ENCODE measurements at regions not wholly inside any gene's neighbourhood (a gene's known extent, or its start where the extent isn't known, plus 50 kb on each side); places are given as distances from the start of the nearest gene placed in this dataset.

- Histone ChIP-seq H3K27me3 (no peaks in the 10 kb centered on the region), H3K4me2 (no peak overlapping the region), H3K9ac (no peak overlapping the region), H3F3A (ENCODE audit: low read depth) (no peaks in the 10 kb centered on the region), H3K4me3 (no peak overlapping the region), H3K4me1 (peaks cover 6% of the 10 kb centered on the region), H3K27ac (no peak overlapping the region), H3K79me2 (ENCODE audit: low read depth) (no peaks in the 10 kb centered on the region), H2AFZ (replicated peaks) (no peak overlapping the region), H3K36me3 (no peaks in the 10 kb centered on the region), H3K9me3 (ENCODE audit: low read depth) (no peaks in the 10 kb centered on the region), H4K20me1 (ENCODE audit: low read depth) (no peaks in the 10 kb centered on the region)
- Mint-ChIP-seq H3K4me3 (no peak overlapping the region), H3K9me3 (no peaks in the 10 kb centered on the region), H3K27me3 (ENCODE audit: insufficient read depth, low read depth) (no peaks in the 10 kb centered on the region), H3K27ac (no peak overlapping the region), H3K4me1 (peaks cover 16% of the 10 kb centered on the region), H3K36me3 (no peaks in the 10 kb centered on the region)
- no peak for TF ChIP-seq EZH2 (IDR thresholded peaks at IDR 0.05)
- no peak for TF ChIP-seq EZH2phosphoT487 (IDR thresholded peaks at IDR 0.05)
- TF ChIP-seq CTCF (IDR thresholded peaks at IDR 0.05), result no peak
- DNase-seq (ENCODE audit: low spot score), result no peak
These were observed 375.1 kb downstream of the SPATA31D1 start for GRCh38 chr9:82363682-82364081.

- no peak overlapping the region for H3K4me2 ChIP-seq
- DNase-seq (ENCODE audit: low spot score), result no peak
- no peaks in the 10 kb centered on the region for H3K27me3 ChIP-seq
- H4K20me1 ChIP-seq (ENCODE audit: low read depth), result no peaks in the 10 kb centered on the region
- H3K79me2 ChIP-seq (ENCODE audit: low read depth), result no peaks in the 10 kb centered on the region
- H3K4me1 ChIP-seq, result peaks cover 15% of the 10 kb centered on the region
- no peaks in the 10 kb centered on the region for H3K27me3 Mint-ChIP-seq (ENCODE audit: insufficient read depth, low read depth)
- no peaks in the 10 kb centered on the region for H3K36me3 Mint-ChIP-seq
- H3F3A ChIP-seq (ENCODE audit: low read depth), result no peaks in the 10 kb centered on the region
- H3K27ac ChIP-seq, result no peak overlapping the region
- H3K4me3 Mint-ChIP-seq, result no peak overlapping the region
- no peaks in the 10 kb centered on the region for H3K36me3 ChIP-seq
- H3K9ac ChIP-seq, result no peak overlapping the region
- H3K9me3 Mint-ChIP-seq, result no peaks in the 10 kb centered on the region
- peak overlapping the region; percentile 29 for H2AFZ ChIP-seq (replicated peaks)
- H3K27ac Mint-ChIP-seq, result no peak overlapping the region
- H3K9me3 ChIP-seq (ENCODE audit: low read depth), result no peaks in the 10 kb centered on the region
- TF ChIP-seq EZH2phosphoT487 (IDR thresholded peaks at IDR 0.05) (no peak), EZH2 (IDR thresholded peaks at IDR 0.05) (no peak), CTCF (IDR thresholded peaks at IDR 0.05) (no peak)
- peaks cover 16% of the 10 kb centered on the region for H3K4me1 Mint-ChIP-seq
- no peak overlapping the region for H3K4me3 ChIP-seq
These were observed 378.4 kb downstream of the SPATA31D1 start for GRCh38 chr9:82367016-82367415.

GRCh38 chr9:82367929-82368328 lies 379.4 kb downstream of the SPATA31D1 start:
- no peak for TF ChIP-seq CTCF (IDR thresholded peaks at IDR 0.05)
- TF ChIP-seq EZH2 (IDR thresholded peaks at IDR 0.05), result no peak
- no peak for TF ChIP-seq EZH2phosphoT487 (IDR thresholded peaks at IDR 0.05)
- Histone ChIP-seq H3K36me3 (no peaks in the 10 kb centered on the region), H3K9ac (no peak overlapping the region), H3K27ac (no peak overlapping the region), H3K9me3 (ENCODE audit: low read depth) (no peaks in the 10 kb centered on the region), H3K27me3 (no peaks in the 10 kb centered on the region), H3K4me3 (no peak overlapping the region), H3K4me1 (peaks cover 15% of the 10 kb centered on the region), H3K79me2 (ENCODE audit: low read depth) (no peaks in the 10 kb centered on the region), H3K4me2 (no peak overlapping the region), H3F3A (ENCODE audit: low read depth) (no peaks in the 10 kb centered on the region), H2AFZ (replicated peaks) (no peak overlapping the region), H4K20me1 (ENCODE audit: low read depth) (no peaks in the 10 kb centered on the region)
- Mint-ChIP-seq H3K4me1 (peaks cover 10% of the 10 kb centered on the region), H3K36me3 (no peaks in the 10 kb centered on the region), H3K27me3 (ENCODE audit: insufficient read depth, low read depth) (no peaks in the 10 kb centered on the region), H3K27ac (no peak overlapping the region), H3K9me3 (peaks cover 2% of the 10 kb centered on the region), H3K4me3 (no peak overlapping the region)
- no peak for DNase-seq (ENCODE audit: low spot score)
